ENCODE measurements at regions not wholly inside any gene's neighbourhood (a gene's known extent, or its start where the extent isn't known, plus 50 kb on each side); places are given as distances from the start of the nearest gene placed in this dataset.

DNA sequence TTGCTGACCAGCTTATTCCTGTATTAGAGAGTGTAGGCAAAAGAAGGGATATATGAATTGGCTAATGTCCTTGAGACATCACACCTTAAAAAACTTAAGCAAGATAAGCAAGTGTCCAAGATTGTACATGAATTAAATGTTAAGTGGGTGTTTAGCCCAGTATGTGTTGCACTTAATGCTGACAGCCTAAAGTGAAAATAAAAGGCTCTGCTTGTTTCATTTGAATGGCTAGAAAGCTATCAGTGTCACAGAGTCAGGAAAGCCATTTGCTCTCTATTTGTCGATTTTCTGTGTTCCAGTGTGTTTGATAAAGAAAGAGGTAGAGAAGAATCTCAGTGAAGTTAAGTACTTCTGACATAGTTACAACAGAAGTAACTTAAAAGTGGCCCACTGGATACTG is 744.9 kb downstream of the ANKRD7 start:
- TF ChIP-seq CTCF (IDR thresholded peaks at IDR 0.05): no peak
- no peak for TF ChIP-seq POLR2A (IDR thresholded peaks at IDR 0.05)

All from heart left ventricle (tissue), 13 donors.